ENCODE measurements at regions not wholly inside any gene's neighbourhood (a gene's known extent, or its start where the extent isn't known, plus 50 kb on each side); places are given as distances from the start of the nearest gene placed in this dataset.

DNA sequence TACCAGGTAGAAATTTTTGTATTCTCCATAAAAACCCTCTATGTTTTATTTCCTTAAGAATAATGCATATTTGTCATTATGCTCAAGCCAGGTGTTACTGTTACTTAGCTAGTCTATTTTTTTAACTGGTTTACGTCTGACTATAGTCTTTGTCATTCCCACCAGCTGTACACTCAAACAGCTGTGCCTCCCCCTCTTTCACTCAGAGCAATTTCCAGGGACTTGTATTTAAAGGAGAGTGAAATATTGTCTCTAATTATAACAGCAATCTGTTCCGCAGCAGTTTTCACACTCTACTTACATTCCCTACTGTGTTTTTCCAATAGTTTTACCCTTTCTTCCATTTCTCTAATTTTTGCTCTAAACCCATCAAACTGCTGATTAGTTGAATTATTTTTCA is 813.6 kb upstream of the MIR17HG start:
- no peak for DNase-seq (ENCODE audit: low spot score)

DNA sequence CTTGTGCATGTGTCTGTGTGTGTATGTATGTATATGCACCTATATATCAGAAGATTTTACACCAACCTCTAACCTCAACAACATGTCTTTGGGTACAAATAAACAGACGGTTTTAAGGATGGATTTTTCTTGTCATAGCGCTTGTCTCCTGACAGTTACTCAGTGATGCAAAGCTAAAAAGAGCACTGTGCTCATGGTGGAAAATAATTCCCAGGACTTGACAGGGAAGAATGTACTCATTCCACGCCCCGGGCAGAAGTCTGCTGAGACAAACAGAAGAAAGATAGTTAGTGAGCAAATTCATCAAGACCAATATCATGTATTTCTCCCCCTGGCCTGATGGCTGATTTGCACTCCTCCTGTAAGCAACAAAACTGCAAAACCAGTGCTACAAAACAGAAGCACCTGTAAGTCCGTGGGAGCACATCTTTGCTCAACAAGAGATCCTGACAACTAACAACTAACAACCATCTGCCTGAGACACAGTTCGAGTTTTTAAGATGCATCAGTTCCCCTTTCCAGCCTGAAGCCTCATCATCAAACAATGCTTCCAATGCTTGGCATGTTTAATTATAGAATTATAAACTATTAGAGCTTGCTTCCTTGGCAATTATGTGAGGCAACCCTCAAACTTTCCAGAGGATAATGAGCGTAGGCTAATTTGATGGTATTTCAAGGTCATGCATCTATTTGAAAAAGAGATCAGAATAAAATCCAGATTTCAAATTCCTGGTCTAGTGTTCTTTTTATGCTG is 812.7 kb upstream of the MIR17HG start:
- no peak for DNase-seq (ENCODE audit: low spot score)

DNA sequence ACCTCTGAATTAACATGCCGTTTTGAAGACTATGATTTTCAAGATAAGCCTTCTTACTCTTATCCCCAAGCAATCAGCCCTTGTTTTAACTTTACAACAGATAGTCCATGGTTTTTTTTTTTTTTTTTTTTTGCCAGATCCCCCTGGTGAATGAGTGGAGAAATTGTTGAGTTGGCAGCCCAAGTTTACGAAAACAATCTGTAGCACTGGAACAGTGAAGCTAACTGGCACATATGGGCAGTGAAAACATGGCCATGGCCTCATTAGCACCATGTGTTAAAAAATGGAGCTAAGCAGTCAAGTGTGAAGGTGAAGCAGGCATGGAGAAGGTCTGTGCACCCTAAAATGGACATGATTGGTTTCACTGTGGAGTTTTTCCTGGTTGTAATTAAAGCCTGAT is 812.1 kb upstream of the MIR17HG start:
- DNase-seq (ENCODE audit: low spot score), result no peak

DNA sequence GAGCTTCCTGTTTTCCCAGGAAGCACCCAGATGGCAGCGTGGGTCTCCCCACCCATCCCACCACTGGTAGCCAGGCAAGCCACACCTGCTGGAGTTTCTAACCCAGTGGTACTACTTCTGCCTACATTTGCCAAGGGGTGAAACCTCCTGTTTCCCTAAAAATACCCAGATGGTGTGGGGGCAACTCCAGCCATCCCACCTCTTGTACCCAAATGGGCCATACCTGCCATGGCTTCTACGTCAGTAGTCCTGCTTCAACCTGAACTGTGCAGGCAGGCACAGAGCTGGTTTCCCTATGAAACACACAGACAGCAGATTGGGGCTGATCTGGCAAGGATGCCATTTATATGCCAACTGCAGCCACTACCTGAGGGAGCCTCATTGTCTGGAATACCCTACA is 809.4 kb upstream of the MIR17HG start:
- no peak for DNase-seq (ENCODE audit: low spot score)

DNA sequence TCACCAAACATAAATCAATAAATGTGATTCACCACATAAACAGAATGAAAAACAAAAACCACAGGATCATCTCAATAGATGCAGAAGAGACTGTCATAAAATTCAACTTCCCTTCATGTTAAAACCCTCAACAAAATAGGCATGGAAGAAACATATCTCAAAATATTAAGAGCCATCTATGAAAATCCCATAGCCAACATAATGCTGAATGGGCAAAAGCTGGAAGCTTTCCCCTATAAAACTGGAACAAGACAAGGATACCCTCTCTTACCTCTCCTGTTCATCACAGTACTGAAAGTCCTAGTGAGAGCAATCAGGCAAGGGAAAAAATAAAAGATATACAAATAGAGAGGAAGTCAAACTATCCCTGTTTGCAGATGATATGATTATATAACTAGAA is 806.1 kb upstream of the MIR17HG start:
- DNase-seq (ENCODE audit: low spot score), result no peak

DNA sequence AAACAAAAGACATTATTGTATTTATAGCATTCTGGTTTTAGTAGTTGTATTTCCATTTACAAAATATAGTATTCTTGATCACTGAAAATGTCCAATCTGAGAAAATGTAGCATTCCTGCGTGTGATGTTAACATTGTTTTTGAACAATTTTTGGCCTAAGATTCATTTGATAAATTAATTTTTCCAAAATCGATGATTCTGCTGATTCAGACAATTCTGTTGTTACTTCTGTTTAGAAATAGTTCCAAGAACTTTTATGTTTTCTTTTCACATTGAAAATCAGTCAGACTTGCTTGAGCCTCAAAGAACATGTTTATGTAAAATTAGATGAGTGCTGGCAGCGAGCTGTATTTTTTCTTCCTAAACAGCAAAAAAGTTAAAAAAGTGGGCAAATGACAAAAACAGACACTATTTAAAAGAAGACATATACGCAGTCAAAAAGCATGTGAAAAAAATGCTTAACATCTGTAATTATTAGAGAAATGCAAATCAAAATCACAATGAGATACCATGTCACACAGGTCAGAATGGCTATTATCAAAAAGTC is 804.5 kb upstream of the MIR17HG start:
- DNase-seq (ENCODE audit: low spot score), result no peak

DNA sequence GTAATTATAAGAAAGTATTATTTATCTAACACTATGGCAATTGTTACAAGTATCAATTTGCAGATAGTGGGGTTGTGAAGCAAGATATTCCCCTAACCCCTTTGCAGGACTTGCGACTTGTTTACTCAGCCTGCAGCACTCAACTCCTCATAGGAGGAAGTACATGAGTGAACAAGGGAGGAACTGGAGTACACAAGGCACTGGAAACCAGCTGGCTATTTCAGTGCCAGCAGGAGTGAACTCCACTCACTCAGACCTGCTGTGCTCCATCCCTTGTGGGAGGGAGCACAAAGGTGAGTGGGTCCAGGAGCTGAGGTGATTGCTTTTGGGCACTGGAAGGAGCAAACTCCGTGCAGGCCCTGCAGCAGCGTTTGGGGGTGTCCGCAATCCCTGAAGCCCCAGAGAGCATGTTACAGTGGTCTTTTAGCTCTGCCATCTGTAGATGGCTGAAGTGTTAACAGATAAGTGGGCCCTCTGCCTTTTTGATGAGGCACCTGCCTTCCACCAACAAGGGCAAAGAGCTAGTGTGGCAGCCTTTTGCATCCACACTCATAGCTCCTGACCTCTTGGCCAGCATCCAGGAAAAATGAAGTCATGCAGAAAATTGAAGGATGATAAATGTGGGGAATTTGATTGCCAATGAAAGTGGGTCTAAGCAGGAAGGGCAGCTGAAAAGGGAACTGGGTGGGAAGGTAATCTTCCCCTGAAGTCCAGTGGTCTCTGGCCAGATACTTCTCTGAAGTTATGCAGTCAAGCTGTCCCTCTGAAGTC is 802.2 kb upstream of the MIR17HG start:
- no peak for DNase-seq (ENCODE audit: low spot score)

DNA sequence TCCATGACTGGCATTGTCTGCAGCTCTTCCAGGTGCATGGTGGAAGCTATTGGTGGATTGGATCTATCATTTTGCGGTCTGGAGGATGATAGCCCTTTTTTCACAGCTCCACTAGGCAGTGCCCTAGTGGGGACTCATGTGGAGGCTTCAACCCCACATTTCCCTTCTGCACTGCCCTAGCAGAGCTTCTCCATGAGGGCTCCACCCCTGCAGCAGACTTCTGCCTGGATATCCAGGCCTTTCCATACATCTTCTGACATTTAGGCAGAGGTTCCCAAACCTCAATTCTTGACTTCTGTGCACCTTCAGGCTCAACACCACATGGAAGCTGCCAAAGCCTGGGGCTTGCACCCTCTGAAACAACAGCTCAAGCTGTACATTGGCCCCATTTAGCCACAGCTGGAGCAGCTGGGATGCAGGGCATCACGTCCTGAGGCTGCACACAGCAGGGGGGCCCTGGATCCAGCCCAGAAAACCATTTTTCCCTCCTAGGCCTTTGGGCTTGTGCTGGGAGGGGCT is 800.2 kb upstream of the MIR17HG start:
- no peak for DNase-seq (ENCODE audit: low spot score)

DNA sequence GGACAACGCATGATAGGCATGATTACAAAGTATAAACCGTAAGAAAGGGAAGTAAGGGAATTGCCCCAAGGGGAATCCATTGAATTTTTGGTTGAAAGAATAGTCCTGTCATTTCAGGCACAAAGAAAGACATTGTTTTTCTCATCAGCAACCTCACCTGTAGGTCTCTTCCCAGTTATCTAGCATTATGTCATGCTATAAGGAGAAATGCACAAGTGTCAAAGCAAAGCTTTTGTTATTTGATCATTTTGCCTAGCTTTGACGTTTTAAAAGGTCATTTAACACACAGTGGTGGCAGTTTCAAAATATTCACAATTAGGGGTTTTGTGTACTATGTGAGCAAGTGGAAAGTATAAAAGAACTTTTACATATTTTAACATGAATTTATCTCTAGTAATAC is 796.2 kb upstream of the MIR17HG start:
- DNase-seq (ENCODE audit: low spot score), result no peak

DNA sequence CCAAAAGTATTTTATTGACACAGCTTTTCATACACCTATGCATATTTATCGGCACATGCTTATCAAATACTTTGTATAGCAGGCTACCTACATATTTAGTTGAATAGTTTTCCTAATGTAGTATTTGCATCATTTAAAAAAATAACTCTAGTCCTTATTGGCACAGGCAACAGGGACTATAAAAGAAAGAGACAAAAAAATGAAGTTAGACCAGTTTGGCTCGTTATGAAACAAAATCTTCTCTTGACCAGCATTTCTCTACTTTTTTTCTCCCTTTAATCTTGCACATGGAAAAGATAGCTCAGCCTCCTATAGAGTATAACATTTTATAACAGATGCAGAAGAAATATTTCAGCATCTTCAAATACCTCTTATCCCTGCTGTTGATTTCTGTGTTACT is 794.8 kb upstream of the MIR17HG start:
- no peak for DNase-seq (ENCODE audit: low spot score)

DNA sequence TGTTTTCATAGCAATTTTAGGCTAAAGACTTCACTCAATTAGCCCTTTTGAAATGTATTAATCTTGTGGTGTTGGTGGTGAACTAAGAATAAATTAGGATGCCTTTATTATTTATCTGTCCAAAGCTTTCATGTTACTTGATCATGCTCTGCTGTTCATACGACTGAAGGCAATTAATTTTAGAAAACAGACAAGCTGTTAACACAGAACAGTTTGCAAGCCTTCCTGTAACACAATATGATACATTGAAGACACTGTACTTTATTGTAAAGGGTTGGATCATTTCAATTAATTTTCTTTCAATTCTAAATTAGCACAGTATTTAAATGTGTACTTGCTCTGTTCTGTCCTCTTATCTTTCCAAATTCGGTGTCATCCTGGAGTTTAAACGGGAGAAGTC is 794.3 kb upstream of the MIR17HG start:
- DNase-seq (ENCODE audit: low spot score), result no peak

DNA sequence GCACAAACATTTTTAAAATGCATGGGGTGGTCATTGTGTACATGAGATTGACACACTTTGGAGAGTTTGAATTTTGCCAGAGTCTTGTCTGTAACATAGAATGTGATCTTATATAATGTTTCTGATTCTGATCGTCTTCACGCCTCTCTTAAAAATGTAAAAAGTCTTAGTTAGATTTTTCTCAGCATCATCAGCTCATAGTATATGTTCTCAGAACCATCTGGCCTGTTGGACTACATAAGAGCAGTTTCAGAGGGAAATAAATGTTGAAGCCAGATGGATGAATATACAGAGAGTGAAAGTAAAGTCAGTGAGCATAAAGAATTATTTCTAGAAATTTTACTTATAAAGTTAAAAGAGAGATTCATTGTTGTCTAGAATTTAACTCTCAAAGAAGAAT is 789.9 kb upstream of the MIR17HG start:
- no peak for DNase-seq (ENCODE audit: low spot score)

DNA sequence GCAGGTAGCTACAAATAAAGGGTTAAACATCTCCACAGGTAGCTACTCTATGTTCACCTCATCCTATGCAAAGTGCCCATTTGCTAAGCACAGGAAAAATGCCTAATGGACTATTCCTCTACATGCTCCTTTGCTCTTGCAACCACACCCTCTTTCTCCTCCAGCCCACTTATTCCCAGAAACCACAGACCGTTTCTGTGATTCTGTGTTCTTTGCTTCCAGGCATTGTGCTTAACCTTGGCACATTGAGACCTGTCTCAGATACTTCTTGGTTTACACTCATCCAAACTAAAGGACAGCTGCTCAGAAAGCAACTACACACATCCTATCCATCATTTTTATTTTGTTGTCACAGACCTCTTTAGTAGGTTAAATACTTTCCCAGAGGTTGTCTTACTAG is 785.0 kb upstream of the MIR17HG start:
- DNase-seq (ENCODE audit: low spot score), result no peak

DNA sequence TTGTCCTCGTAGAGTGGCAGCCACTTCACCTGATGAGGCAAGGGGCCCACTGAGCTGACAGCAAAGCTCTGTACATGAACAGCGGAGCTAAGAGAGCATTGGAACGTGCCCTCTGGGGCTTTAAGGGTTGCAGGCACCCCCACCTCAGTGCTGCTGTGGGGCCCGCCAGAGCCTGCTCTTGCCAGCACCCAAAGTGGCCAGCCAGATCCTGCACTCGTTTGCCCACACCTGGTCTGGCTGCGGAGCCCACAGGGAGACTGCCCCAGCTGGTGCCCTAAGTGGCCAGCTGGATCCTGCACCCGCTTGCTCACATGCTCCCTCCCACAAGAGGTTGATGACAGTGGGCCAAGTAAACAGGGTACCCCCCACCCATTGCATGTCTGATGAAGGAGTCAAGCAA is 783.4 kb upstream of the MIR17HG start:
- no peak for DNase-seq (ENCODE audit: low spot score)

DNA sequence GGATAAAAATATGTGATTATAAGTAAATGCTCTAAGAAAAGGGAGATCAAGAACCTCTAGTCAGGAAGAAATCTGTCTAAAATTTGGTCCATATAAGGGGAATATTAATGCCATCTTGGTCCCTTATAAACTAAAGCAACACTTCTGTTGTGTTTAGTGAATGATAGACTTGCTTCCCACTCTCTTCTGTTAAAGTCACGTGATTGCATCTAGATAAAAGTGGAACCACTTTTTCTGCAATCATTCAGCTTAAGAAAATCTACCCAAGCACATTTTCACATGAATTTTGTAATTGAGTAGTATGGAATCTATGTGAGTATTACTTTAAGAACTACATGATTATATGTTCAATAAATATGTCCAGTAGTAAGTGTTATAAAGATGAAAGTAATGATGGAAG is 782.9 kb upstream of the MIR17HG start:
- no peak for DNase-seq (ENCODE audit: low spot score)

DNA sequence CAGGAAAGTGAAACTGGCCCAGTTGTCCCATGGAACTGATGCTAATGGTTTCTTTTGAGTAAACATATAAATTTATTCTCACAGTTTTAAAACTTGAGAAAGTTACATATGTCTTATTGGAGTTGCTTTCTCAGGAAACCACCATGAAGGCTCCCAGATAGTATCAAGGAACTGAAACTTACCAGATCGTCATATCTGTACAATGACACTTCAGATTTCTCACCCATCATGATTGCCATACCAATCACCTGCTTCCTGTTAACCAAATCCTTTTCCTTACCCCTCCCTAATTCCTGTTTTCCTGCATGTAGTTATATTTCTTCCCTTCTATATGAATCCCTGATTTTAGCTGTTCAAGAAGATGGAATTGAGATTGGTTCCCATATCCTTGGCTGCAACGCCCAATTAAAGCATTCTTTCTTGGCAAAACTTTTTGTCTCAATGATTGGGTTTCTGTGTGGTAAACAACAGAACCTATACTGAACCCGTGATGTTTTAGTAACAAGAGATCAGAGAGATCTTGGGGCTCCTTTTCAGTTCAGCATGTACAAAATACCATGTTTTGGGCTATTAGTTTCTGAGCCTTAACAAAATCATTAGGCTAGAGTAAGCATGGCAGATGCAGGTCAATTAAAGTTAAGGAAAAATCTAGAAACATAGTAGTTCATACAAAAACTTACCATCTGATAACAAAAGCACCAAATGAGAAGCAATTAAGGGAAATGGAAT is 781.3 kb upstream of the MIR17HG start:
- DNase-seq (ENCODE audit: low spot score), result no peak

DNA sequence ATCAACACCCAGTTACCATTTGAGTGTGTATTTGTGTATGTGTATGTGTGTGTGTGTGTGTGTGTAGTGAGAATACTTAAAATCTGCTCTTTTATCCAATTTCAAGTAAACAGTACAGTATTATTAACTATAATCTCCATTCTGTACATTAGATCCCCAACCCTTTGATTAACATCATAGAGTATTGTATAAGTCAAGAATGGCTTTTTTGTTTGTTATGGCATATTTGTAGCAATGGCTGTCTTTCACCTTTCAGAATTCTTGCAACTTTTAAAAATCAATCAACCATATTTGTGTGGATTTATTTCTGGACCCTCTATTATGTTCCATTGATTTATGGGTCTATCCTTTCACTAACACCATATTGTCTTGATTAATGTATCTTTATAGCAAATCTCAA is 779.3 kb upstream of the MIR17HG start:
- no peak for DNase-seq (ENCODE audit: low spot score)

DNA sequence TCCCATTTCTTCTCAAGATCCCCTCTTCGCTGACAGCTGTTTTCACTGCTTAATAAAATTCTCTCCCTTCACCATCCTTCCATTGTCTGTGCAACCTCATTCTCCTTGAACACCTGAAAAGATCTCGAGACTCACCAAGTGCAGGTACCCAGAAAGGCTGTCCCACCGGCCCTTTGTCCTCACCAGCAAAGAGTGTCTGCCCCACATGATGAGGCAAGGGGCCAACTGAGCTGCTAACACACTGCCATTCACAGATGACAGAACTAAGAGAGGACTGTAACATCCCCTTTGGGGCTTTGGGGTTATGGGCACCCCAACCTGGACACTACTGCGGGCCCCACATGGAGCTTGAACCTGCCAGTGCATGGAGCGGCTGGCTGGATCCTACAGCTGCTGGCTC is 771.4 kb upstream of the MIR17HG start:
- no peak for DNase-seq (ENCODE audit: low spot score)

DNA sequence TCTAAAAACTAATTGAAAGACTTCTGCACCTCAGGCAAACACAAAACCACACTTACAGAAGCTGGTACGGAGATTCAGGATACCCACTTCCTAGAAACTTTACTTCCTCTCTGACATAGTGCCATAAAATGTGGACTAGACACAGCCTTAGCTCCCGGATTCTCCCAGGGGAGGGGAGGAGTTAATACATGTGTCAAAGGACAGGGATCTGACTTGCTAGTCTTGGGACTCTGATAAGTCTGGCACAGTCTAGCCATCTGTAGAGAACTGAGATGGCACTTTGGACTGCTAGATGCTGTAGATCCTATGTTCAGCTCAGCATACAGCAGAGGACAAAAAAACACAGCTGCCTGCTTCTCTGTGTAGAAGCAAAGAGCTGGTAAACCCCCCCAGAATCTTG is 769.8 kb upstream of the MIR17HG start:
- no peak for DNase-seq (ENCODE audit: low spot score)

DNA sequence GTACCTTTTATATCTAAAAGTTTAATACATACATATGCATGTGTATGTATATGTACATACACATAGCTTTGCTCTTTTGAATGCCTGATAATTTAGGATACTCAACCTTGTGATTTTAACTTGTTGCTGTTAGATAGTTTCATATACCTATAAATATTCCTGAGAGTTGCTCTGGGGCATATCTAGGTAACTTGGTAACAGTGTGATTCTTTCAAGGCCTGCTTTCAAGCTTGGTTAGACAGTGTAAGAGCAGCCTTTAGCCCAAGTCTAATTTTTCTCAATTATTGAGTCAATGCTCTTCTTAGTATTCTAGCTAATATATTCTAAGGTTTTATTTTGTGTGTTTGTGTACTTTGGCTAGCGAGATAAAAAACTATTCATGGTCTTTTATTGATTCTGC is 762.1 kb upstream of the MIR17HG start:
- DNase-seq (ENCODE audit: low spot score), result no peak

DNA sequence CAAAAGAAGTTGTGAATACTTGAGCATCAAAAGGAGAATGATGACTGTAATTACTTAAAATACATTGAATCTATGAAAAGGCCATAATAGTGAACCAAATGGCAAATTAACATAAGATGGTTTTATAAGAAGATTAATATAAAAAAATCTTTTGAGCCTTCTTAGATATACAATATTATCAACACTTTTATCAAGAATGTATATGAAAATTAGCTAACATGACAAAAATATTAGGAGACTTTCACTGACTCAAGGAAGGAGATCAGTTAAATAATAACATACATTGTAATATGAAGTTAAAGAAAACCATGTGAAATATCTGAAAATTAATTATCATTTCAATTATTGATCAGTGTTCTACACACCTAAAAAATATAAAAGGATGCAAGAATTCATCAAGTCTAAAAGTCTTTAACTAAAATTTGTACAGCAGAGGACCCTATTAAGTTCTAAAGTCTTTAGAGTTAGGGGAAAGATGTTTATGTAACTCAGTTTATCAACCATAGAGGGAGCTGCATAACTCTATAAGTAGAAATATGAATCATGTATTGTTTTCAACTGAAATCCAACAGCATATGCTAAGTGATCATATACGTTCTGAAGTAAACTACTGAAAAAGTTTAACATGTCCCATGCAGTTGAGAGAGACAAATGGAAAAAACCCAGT is 756.1 kb upstream of the MIR17HG start:
- DNase-seq (ENCODE audit: low spot score), result no peak

DNA sequence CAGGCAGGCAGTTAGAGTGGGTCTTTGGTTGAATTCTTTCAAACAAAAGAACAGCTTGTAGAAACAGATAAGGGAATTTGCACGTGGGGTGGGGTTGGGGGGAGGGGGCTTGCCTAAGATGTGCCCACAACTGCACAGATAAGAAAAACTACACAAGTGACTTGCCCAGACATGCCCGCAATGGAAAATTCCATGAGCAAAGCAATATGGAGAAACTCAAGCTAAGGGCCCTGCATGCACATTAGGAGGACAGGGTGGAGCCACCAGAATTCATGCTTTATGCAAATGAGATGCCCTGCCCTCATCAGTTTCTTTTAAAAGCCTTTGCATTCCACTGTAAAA is 755.6 kb upstream of the MIR17HG start:
- no peak for DNase-seq (ENCODE audit: low spot score)
